ENCODE measurements at regions not wholly inside any gene's neighbourhood (a gene's known extent, or its start where the extent isn't known, plus 50 kb on each side); places are given as distances from the start of the nearest gene placed in this dataset.

GRCh38 chr19:32189956-32190706, 155.3 kb upstream of the ZNF507 start:
- no peaks in the 10 kb centered on the region for H3K36me3 ChIP-seq (ENCODE audit: control insufficient read depth, insufficient read depth, low read length)
- H3K9me3 ChIP-seq (ENCODE audit: control insufficient read depth, insufficient read depth, low read depth, low read length) = peaks cover 2% of the 10 kb centered on the region; the same call in 1 of the 2 replicates
- H3K27ac ChIP-seq (ENCODE audit: low read depth, low read length) = no peak overlapping the region
- no peak overlapping the region for H3K4me3 ChIP-seq (ENCODE audit: low read depth, low read length)
- no peak overlapping the region for H3K9ac ChIP-seq (ENCODE audit: low read length)
- H3K4me1 ChIP-seq (ENCODE audit: control insufficient read depth, insufficient read depth, low read length) = no peaks in the 10 kb centered on the region
- H3K27me3 ChIP-seq (ENCODE audit: control insufficient read depth, insufficient read depth, low read length) = peaks cover 19% of the 10 kb centered on the region

GRCh38 chr19:32191921-32192320, 153.5 kb upstream of the ZNF507 start:
- no peak overlapping the region for H3K27ac ChIP-seq (ENCODE audit: low read depth, low read length)
- no peaks in the 10 kb centered on the region for H3K9me3 ChIP-seq (ENCODE audit: control insufficient read depth, insufficient read depth, low read depth, low read length)
- H3K9ac ChIP-seq (ENCODE audit: low read length) = no peak overlapping the region
- no peaks in the 10 kb centered on the region for H3K36me3 ChIP-seq (ENCODE audit: control insufficient read depth, insufficient read depth, low read length)
- no peaks in the 10 kb centered on the region for H3K4me1 ChIP-seq (ENCODE audit: control insufficient read depth, insufficient read depth, low read length)
- H3K27me3 ChIP-seq (ENCODE audit: control insufficient read depth, insufficient read depth, low read length) = peaks cover 19% of the 10 kb centered on the region
- no peak overlapping the region for H3K4me3 ChIP-seq (ENCODE audit: low read depth, low read length)

- Histone ChIP-seq H3K4me1 (ENCODE audit: control insufficient read depth, insufficient read depth, low read length) (no peaks in the 10 kb centered on the region), H3K27me3 (ENCODE audit: control insufficient read depth, insufficient read depth, low read length) (peaks cover under 1% of the 10 kb centered on the region; the same call in 1 of the 2 replicates), H3K4me3 (ENCODE audit: low read depth, low read length) (no peak overlapping the region), H3K9ac (ENCODE audit: low read length) (no peak overlapping the region), H3K9me3 (ENCODE audit: control insufficient read depth, insufficient read depth, low read depth, low read length) (no peaks in the 10 kb centered on the region), H3K27ac (ENCODE audit: low read depth, low read length) (no peak overlapping the region), H3K36me3 (ENCODE audit: control insufficient read depth, insufficient read depth, low read length) (no peaks in the 10 kb centered on the region)
These were observed 149.5 kb upstream of the ZNF507 start for GRCh38 chr19:32195706-32196610.

- Histone ChIP-seq H3K36me3 (ENCODE audit: control insufficient read depth, insufficient read depth, low read length) (no peaks in the 10 kb centered on the region), H3K9ac (ENCODE audit: low read length) (no peak overlapping the region), H3K27ac (ENCODE audit: low read depth, low read length) (no peak overlapping the region), H3K27me3 (ENCODE audit: control insufficient read depth, insufficient read depth, low read length) (no peaks in the 10 kb centered on the region), H3K9me3 (ENCODE audit: control insufficient read depth, insufficient read depth, low read depth, low read length) (no peaks in the 10 kb centered on the region), H3K4me3 (ENCODE audit: low read depth, low read length) (no peak overlapping the region), H3K4me1 (ENCODE audit: control insufficient read depth, insufficient read depth, low read length) (no peaks in the 10 kb centered on the region)
These were observed 148.6 kb upstream of the ZNF507 start for GRCh38 chr19:32196690-32197420.

GRCh38 chr19:32197896-32198882, 147.2 kb upstream of the ZNF507 start:
- H3K27me3 ChIP-seq (ENCODE audit: control insufficient read depth, insufficient read depth, low read length) = no peaks in the 10 kb centered on the region
- no peaks in the 10 kb centered on the region for H3K36me3 ChIP-seq (ENCODE audit: control insufficient read depth, insufficient read depth, low read length)
- H3K9ac ChIP-seq (ENCODE audit: low read length) = no peak overlapping the region
- no peak overlapping the region for H3K4me3 ChIP-seq (ENCODE audit: low read depth, low read length)
- no peak overlapping the region for H3K27ac ChIP-seq (ENCODE audit: low read depth, low read length)
- no peaks in the 10 kb centered on the region for H3K9me3 ChIP-seq (ENCODE audit: control insufficient read depth, insufficient read depth, low read depth, low read length)
- H3K4me1 ChIP-seq (ENCODE audit: control insufficient read depth, insufficient read depth, low read length) = no peaks in the 10 kb centered on the region

- no peaks in the 10 kb centered on the region for H3K9me3 ChIP-seq (ENCODE audit: control insufficient read depth, insufficient read depth, low read depth, low read length)
- no peak overlapping the region for H3K4me3 ChIP-seq (ENCODE audit: low read depth, low read length)
- H3K9ac ChIP-seq (ENCODE audit: low read length) = no peak overlapping the region
- no peaks in the 10 kb centered on the region for H3K27me3 ChIP-seq (ENCODE audit: control insufficient read depth, insufficient read depth, low read length)
- H3K27ac ChIP-seq (ENCODE audit: low read depth, low read length) = no peak overlapping the region
- no peaks in the 10 kb centered on the region for H3K36me3 ChIP-seq (ENCODE audit: control insufficient read depth, insufficient read depth, low read length)
- H3K4me1 ChIP-seq (ENCODE audit: control insufficient read depth, insufficient read depth, low read length) = no peaks in the 10 kb centered on the region
These were observed 145.8 kb upstream of the ZNF507 start for GRCh38 chr19:32199501-32200040.

GRCh38 chr19:32200312-32201038, 144.9 kb upstream of the ZNF507 start:
- H3K4me1 ChIP-seq (ENCODE audit: control insufficient read depth, insufficient read depth, low read length) = no peaks in the 10 kb centered on the region
- H3K36me3 ChIP-seq (ENCODE audit: control insufficient read depth, insufficient read depth, low read length) = no peaks in the 10 kb centered on the region
- no peak overlapping the region for H3K4me3 ChIP-seq (ENCODE audit: low read depth, low read length)
- H3K9me3 ChIP-seq (ENCODE audit: control insufficient read depth, insufficient read depth, low read depth, low read length) = no peaks in the 10 kb centered on the region
- H3K27me3 ChIP-seq (ENCODE audit: control insufficient read depth, insufficient read depth, low read length) = no peaks in the 10 kb centered on the region
- no peak overlapping the region for H3K9ac ChIP-seq (ENCODE audit: low read length)
- H3K27ac ChIP-seq (ENCODE audit: low read depth, low read length) = no peak overlapping the region

GRCh38 chr19:32201211-32201610, 144.2 kb upstream of the ZNF507 start:
- no peak overlapping the region for H3K4me3 ChIP-seq (ENCODE audit: low read depth, low read length)
- H3K9ac ChIP-seq (ENCODE audit: low read length) = no peak overlapping the region
- no peaks in the 10 kb centered on the region for H3K9me3 ChIP-seq (ENCODE audit: control insufficient read depth, insufficient read depth, low read depth, low read length)
- no peaks in the 10 kb centered on the region for H3K4me1 ChIP-seq (ENCODE audit: control insufficient read depth, insufficient read depth, low read length)
- no peak overlapping the region for H3K27ac ChIP-seq (ENCODE audit: low read depth, low read length)
- no peaks in the 10 kb centered on the region for H3K27me3 ChIP-seq (ENCODE audit: control insufficient read depth, insufficient read depth, low read length)
- H3K36me3 ChIP-seq (ENCODE audit: control insufficient read depth, insufficient read depth, low read length) = no peaks in the 10 kb centered on the region

GRCh38 chr19:32201636-32202051, 143.8 kb upstream of the ZNF507 start:
- Histone ChIP-seq H3K36me3 (ENCODE audit: control insufficient read depth, insufficient read depth, low read length) (no peaks in the 10 kb centered on the region), H3K27me3 (ENCODE audit: control insufficient read depth, insufficient read depth, low read length) (no peaks in the 10 kb centered on the region), H3K9me3 (ENCODE audit: control insufficient read depth, insufficient read depth, low read depth, low read length) (no peaks in the 10 kb centered on the region), H3K4me3 (ENCODE audit: low read depth, low read length) (no peak overlapping the region), H3K9ac (ENCODE audit: low read length) (no peak overlapping the region), H3K27ac (ENCODE audit: low read depth, low read length) (no peak overlapping the region), H3K4me1 (ENCODE audit: control insufficient read depth, insufficient read depth, low read length) (no peaks in the 10 kb centered on the region)

Measured in HUES6 (cell line).